Trophoblast cell (in vitro differentiated cells and primary cell): ENCODE measurements at regions not wholly inside any gene's neighbourhood (a gene's known extent, or its start where the extent isn't known, plus 50 kb on each side); places are given as distances from the start of the nearest gene placed in this dataset.

Experiments used
- DNase-seq, 2 donors: peaks; one replicate each; pipeline ENCODE4 v3.0.0-alpha.2; 2016
- H2AFZ ChIP-seq: 2 replicates; pipeline ENCODE4 v1.6.1; 2013; ENCODE audit warnings: low read length, moderate library complexity, mild to moderate bottlenecking; ENCODE audit not compliant: insufficient read depth, poor library complexity
- H2AK5ac ChIP-seq: 2 replicates; pipeline ENCODE4 v1.6.1; 2013; ENCODE audit warnings: mild to moderate bottlenecking, low read length
- H2BK120ac ChIP-seq: 2 replicates; pipeline ENCODE4 v1.6.1; 2013; ENCODE audit warnings: low read length, mild to moderate bottlenecking, moderate library complexity; ENCODE audit not compliant: insufficient read depth, poor library complexity
- H2BK12ac ChIP-seq: 2 replicates; pipeline ENCODE4 v1.6.1; 2013; ENCODE audit warnings: mild to moderate bottlenecking, low read length, moderate library complexity
- H2BK5ac ChIP-seq: 2 replicates; pipeline ENCODE4 v1.6.1; 2013; ENCODE audit warnings: low read length, low read depth, moderate library complexity, mild to moderate bottlenecking; ENCODE audit not compliant: poor library complexity
- H3K14ac ChIP-seq: 2 replicates; pipeline ENCODE4 v1.6.1; 2013; ENCODE audit warnings: mild to moderate bottlenecking, low read length
- H3K18ac ChIP-seq: 2 replicates; pipeline ENCODE4 v1.6.1; 2013; ENCODE audit warnings: mild to moderate bottlenecking, low read length
- H3K23ac ChIP-seq: 2 replicates; pipeline ENCODE4 v1.6.1; 2013; ENCODE audit warnings: low read length
- H3K27ac ChIP-seq: 2 replicates; pipeline ENCODE4 v1.5.1; 2013; ENCODE audit warnings: low read depth, mild to moderate bottlenecking, inconsistent platforms, low read length, moderate library complexity
- H3K27me3 ChIP-seq: 2 replicates; pipeline ENCODE4 v1.6.1; 2013; ENCODE audit warnings: inconsistent platforms, mild to moderate bottlenecking, low read length, moderate library complexity; ENCODE audit not compliant: insufficient read depth
- H3K36me3 ChIP-seq, 2 experiments: 1 replicate in 1 of 2; 2 replicates in 1 of 2; pipeline ENCODE4 v1.6.1; 2013; ENCODE audit warnings: low read length in 2 of 2, mild to moderate bottlenecking in 2 of 2, moderate library complexity in 1 of 2; ENCODE audit not compliant: insufficient read depth in 2 of 2, control insufficient read depth in 1 of 2
- H3K4ac ChIP-seq: 2 replicates; pipeline ENCODE4 v1.6.1; 2013; ENCODE audit warnings: low read depth, mild to moderate bottlenecking, low read length, moderate library complexity
- H3K4me1 ChIP-seq, 2 experiments: 1 replicate in 1 of 2; 2 replicates in 1 of 2; pipeline ENCODE4 v1.6.1; 2013; ENCODE audit warnings: low read length in 2 of 2, mild to moderate bottlenecking in 2 of 2, moderate library complexity in 1 of 2; ENCODE audit not compliant: insufficient read depth in 2 of 2, control insufficient read depth in 1 of 2
- H3K4me2 ChIP-seq: 2 replicates; pipeline ENCODE4 v1.6.1; 2013; ENCODE audit warnings: inconsistent platforms, mild to moderate bottlenecking, low read length, moderate library complexity
- H3K4me3 ChIP-seq: 2 replicates; pipeline ENCODE4 v1.5.1; 2013; ENCODE audit warnings: mild to moderate bottlenecking, low read depth, low read length, inconsistent platforms
- H3K79me1 ChIP-seq: one replicate; pipeline ENCODE4 v1.6.1; 2013; ENCODE audit warnings: low read length
- H3K79me2 ChIP-seq: 2 replicates; pipeline ENCODE4 v1.6.1; 2013; ENCODE audit warnings: low read length, mild to moderate bottlenecking; ENCODE audit not compliant: control insufficient read depth, insufficient read depth, poor library complexity
- H3K9ac ChIP-seq: 2 replicates; pipeline ENCODE4 v1.6.1; 2013; ENCODE audit warnings: mild to moderate bottlenecking, low read length
- H3K9me3 ChIP-seq: 2 replicates; pipeline ENCODE4 v1.6.1; 2013; ENCODE audit warnings: low read depth, mild to moderate bottlenecking, control low read depth, inconsistent platforms, low read length; ENCODE audit not compliant: insufficient read depth
- H4K12ac ChIP-seq: 2 replicates; pipeline ENCODE4 v1.6.1; 2013; ENCODE audit warnings: low read depth, mild to moderate bottlenecking, low read length, moderate library complexity
- H4K8ac ChIP-seq: 2 replicates; pipeline ENCODE4 v1.6.1; 2013; ENCODE audit warnings: low read depth, mild to moderate bottlenecking, low read length, moderate library complexity
- H4K91ac ChIP-seq: one replicate; pipeline ENCODE4 v1.6.1; 2013; ENCODE audit warnings: low read depth, mild to moderate bottlenecking, low read length, moderate library complexity
- WGBS: extraction: QIAGEN DNeasy Blood & Tissue Kit; methylation state at CpG from one replicate; pipeline ENCODE4 v1.1.7; 2013; ENCODE audit warnings: missing lambda C conversion rate; ENCODE audit not compliant: insufficient read length, insufficient coverage; ENCODE audit errors: extremely low coverage; 5-methylcytosine and 5-hydroxymethylcytosine counted together

- no peak overlapping the region for H2BK120ac ChIP-seq
- no peak overlapping the region for H3K14ac ChIP-seq
- no peaks in the 10 kb centered on the region for H3K79me2 ChIP-seq
- H3K4me3 ChIP-seq = no peak overlapping the region
- no peak overlapping the region for H2AK5ac ChIP-seq
- H2AFZ ChIP-seq = no peak overlapping the region
- no peaks in the 10 kb centered on the region for H3K9me3 ChIP-seq
- H2BK12ac ChIP-seq = no peak overlapping the region
- no peak overlapping the region for H4K8ac ChIP-seq
- no peak overlapping the region for H3K27ac ChIP-seq
- no peak overlapping the region for H4K91ac ChIP-seq
- no peaks in the 10 kb centered on the region for H3K27me3 ChIP-seq
- no peaks in the 10 kb centered on the region for H3K79me1 ChIP-seq
- H3K9ac ChIP-seq = no peak overlapping the region
- no peak overlapping the region for H3K4ac ChIP-seq
- H3K36me3 ChIP-seq = no peaks in the 10 kb centered on the region
- no peaks in the 10 kb centered on the region for H3K4me1 ChIP-seq
- no peak for DNase-seq
- H4K12ac ChIP-seq = no peak overlapping the region
- no peak overlapping the region for H3K23ac ChIP-seq
- no peak overlapping the region for H2BK5ac ChIP-seq
- no peak overlapping the region for H3K4me2 ChIP-seq
- no peak overlapping the region for H3K18ac ChIP-seq
Measured at GRCh38 chrX:125850693-125851092, 315.4 kb downstream of the DCAF12L2 start.

- H3K9ac ChIP-seq = no peak overlapping the region
- no CpG with 5 or more reads among the region's 2 CpGs for WGBS
Measured at GRCh38 chrX:125883169-125883568, 282.9 kb downstream of the DCAF12L2 start.

GRCh38 chrX:125894947-125895346 lies 271.1 kb downstream of the DCAF12L2 start:
- no peak overlapping the region for H2BK5ac ChIP-seq
- H3K14ac ChIP-seq = no peak overlapping the region
- no peaks in the 10 kb centered on the region for H3K79me2 ChIP-seq
- no peaks in the 10 kb centered on the region for H3K27me3 ChIP-seq
- no peak overlapping the region for H2BK12ac ChIP-seq
- no peak overlapping the region for H2AK5ac ChIP-seq
- H3K4me3 ChIP-seq = no peak overlapping the region
- no peak overlapping the region for H4K8ac ChIP-seq
- H3K23ac ChIP-seq = no peak overlapping the region
- H3K27ac ChIP-seq = no peak overlapping the region
- no peak overlapping the region for H2BK120ac ChIP-seq
- H3K79me1 ChIP-seq = no peaks in the 10 kb centered on the region
- no peak overlapping the region for H3K4ac ChIP-seq
- no CpG with 5 or more reads among the region's 4 CpGs for WGBS
- H3K9me3 ChIP-seq = no peaks in the 10 kb centered on the region
- H2AFZ ChIP-seq = no peak overlapping the region
- H4K91ac ChIP-seq = no peak overlapping the region
- no peak for DNase-seq
- no peak overlapping the region for H3K4me2 ChIP-seq
- H3K9ac ChIP-seq = no peak overlapping the region
- H3K4me1 ChIP-seq = no peaks in the 10 kb centered on the region
- H3K36me3 ChIP-seq = no peaks in the 10 kb centered on the region
- H4K12ac ChIP-seq = no peak overlapping the region
- H3K18ac ChIP-seq = no peak overlapping the region

More at GRCh38 chrX:125883169-125883568, 282.9 kb downstream of the DCAF12L2 start:
- Histone ChIP-seq H3K4ac (no peak overlapping the region), H3K79me1 (no peaks in the 10 kb centered on the region), H4K8ac (no peak overlapping the region), H3K9me3 (no peaks in the 10 kb centered on the region), H2AFZ (no peak overlapping the region), H3K14ac (no peak overlapping the region), H3K4me3 (no peak overlapping the region), H2BK120ac (no peak overlapping the region), H3K4me1 (no peaks in the 10 kb centered on the region), H2AK5ac (no peak overlapping the region), H3K18ac (no peak overlapping the region), H3K79me2 (no peaks in the 10 kb centered on the region), H3K23ac (no peak overlapping the region), H3K36me3 (peaks cover 0 to 2% of the 10 kb centered on the region in 2 experiments), H3K27me3 (no peaks in the 10 kb centered on the region), H4K91ac (no peak overlapping the region), H3K4me2 (no peak overlapping the region), H4K12ac (no peak overlapping the region), H2BK12ac (no peak overlapping the region), H3K27ac (no peak overlapping the region), H2BK5ac (no peak overlapping the region)
- DNase-seq = no peak

GRCh38 chrX:125895518-125895917 lies 270.6 kb downstream of the DCAF12L2 start:
- no peak overlapping the region for H3K4me3 ChIP-seq
- H3K4me1 ChIP-seq = no peaks in the 10 kb centered on the region
- H3K27me3 ChIP-seq = no peaks in the 10 kb centered on the region
- no peak overlapping the region for H3K18ac ChIP-seq
- H3K9ac ChIP-seq = no peak overlapping the region
- no peaks in the 10 kb centered on the region for H3K79me1 ChIP-seq
- no peak overlapping the region for H3K23ac ChIP-seq
- no peak overlapping the region for H4K8ac ChIP-seq
- no peak overlapping the region for H3K4ac ChIP-seq
- no peak overlapping the region for H4K91ac ChIP-seq
- WGBS = no CpG with 5 or more reads among the region's 3 CpGs
- H2AK5ac ChIP-seq = no peak overlapping the region
- no peak overlapping the region for H3K27ac ChIP-seq
- no peak overlapping the region for H2BK120ac ChIP-seq
- no peak overlapping the region for H2BK5ac ChIP-seq
- no peak overlapping the region for H3K4me2 ChIP-seq
- no peak for DNase-seq
- H3K9me3 ChIP-seq = no peaks in the 10 kb centered on the region
- H2BK12ac ChIP-seq = no peak overlapping the region
- no peak overlapping the region for H4K12ac ChIP-seq
- no peaks in the 10 kb centered on the region for H3K36me3 ChIP-seq
- no peaks in the 10 kb centered on the region for H3K79me2 ChIP-seq
- no peak overlapping the region for H2AFZ ChIP-seq
- no peak overlapping the region for H3K14ac ChIP-seq
